ENCODE measurements at regions not wholly inside any gene's neighbourhood (a gene's known extent, or its start where the extent isn't known, plus 50 kb on each side); places are given as distances from the start of the nearest gene placed in this dataset.

DNA sequence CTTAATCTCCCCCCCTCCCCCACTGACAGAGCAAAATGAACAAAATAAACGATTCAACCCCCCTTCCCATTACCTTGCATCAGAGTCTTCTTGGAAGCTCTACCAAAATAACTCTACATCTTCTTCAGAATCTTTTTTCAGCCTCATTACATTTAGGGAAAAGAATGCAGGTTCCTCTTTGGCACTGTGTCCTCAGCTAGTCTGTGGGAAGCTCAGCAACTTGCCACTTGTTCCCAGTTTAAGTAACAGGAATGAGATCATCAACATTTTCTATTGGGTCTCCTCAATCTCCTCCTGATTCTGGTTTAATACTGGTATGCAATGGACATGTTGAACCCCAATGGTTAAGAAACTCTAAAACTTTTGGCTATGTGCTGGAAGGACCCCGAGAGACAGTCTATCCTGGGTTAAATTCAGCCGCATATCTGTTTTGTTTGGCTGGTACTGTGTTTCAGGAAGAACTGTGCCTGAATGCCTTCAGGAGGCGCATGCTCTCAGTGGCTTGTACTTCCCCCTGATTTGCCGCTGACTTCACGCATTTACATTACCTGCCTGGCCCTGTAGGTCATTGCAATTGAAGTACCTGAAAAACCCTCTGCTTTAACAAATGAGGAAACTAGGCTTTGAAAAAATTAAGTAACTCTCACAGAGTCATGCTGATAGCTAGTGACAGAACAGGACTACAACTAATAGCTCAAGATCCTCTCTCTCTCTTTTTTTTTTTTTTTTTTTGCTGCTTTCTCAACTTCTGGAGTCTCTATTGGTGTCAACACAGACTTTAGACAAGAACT lies 78.1 kb upstream of the HMHB1 start:
- Histone ChIP-seq H3K36me3 (no peaks in the 10 kb centered on the region), H3K27me3 (no peaks in the 10 kb centered on the region), H3K4me1 (no peaks in the 10 kb centered on the region), H3K9me3 (no peaks in the 10 kb centered on the region), H3K4me3 (no peak overlapping the region), H3K27ac (no peak overlapping the region)
- no peak for ATAC-seq
- 75 to 83% methylated on average over 1 to 4 of the region's 6 CpGs for WGBS, 2 donors (ENCODE audit: low coverage in 1 of 2)
- no peak for TF ChIP-seq EP300 (IDR thresholded peaks at IDR 0.05)
- TF ChIP-seq POLR2A (IDR thresholded peaks at IDR 0.05): no peak
- no peak for TF ChIP-seq CTCF (IDR thresholded peaks at IDR 0.05)
- TF ChIP-seq POLR2AphosphoS5 (IDR thresholded peaks at IDR 0.05): no peak

DNA sequence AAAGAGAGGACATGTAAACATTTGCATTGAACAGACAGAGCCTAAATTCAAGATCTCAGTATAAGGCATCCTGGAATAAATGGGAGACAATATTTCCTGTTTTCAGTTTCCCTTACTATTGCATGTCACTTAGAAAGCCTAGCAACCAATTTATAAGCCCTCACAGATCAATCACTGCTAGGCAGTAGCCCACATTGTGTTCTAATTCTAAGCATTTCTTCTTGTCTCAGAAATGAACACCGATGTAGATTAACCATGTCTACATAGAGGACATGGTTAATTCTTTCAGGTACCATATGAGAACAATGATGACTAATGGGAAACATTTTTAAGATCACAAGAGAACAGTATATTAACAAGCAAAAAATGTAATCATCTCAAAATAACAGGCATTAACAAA lies 79.6 kb upstream of the HMHB1 start:
- no peak for ATAC-seq
- no peaks in the 10 kb centered on the region for H3K36me3 ChIP-seq
- no peak overlapping the region for H3K4me3 ChIP-seq
- 92 to 94% methylated on average over 1 of the region's 1 CpG for WGBS, 2 donors (ENCODE audit: low coverage in 1 of 2)
- no peaks in the 10 kb centered on the region for H3K27me3 ChIP-seq
- TF ChIP-seq CTCF (IDR thresholded peaks at IDR 0.05): no peak
- no peak for TF ChIP-seq POLR2AphosphoS5 (IDR thresholded peaks at IDR 0.05)
- TF ChIP-seq POLR2A (IDR thresholded peaks at IDR 0.05): no peak
- TF ChIP-seq EP300 (IDR thresholded peaks at IDR 0.05): no peak
- no peak overlapping the region for H3K27ac ChIP-seq
- H3K9me3 ChIP-seq: no peaks in the 10 kb centered on the region
- no peaks in the 10 kb centered on the region for H3K4me1 ChIP-seq

DNA sequence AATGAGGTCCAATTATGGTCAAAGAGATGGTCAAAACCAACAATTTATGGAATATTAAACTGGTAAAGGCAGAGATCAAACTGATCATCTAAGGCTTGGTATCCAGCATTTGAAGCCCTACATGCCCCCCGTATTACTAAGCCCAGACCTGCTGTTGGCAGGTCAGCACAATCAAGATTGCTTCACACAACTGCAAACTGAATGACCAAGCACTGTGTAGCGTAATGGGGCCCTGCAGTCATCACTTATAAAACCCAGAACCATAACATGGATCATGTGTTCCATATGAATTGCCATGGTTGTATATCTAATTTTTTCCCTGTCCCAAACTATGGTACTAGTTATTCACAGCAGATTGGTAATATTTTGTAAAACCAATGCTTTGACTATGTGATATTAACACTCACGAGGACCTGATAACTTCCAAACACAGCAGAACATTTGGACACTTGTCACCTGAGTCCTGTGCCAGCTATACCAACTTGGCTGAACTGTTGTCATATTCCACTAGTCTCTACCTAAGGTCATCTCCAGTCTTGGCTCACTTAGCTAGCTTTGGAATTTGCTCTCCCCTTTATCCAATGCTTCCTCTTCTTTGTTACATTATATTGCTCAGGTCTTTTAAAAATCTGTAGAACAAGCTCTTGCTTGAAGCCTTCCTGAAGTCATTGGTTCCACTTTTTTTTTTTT lies 81.7 kb upstream of the HMHB1 start:
- WGBS, 2 donors (ENCODE audit: low coverage in 1 of 2): 96 to 100% methylated on average over 2 of the region's 3 CpGs
- no peak for ATAC-seq
- H3K9me3 ChIP-seq: no peaks in the 10 kb centered on the region
- no peak overlapping the region for H3K4me3 ChIP-seq
- TF ChIP-seq POLR2A (IDR thresholded peaks at IDR 0.05): no peak
- TF ChIP-seq EP300 (IDR thresholded peaks at IDR 0.05): no peak
- TF ChIP-seq CTCF (IDR thresholded peaks at IDR 0.05): no peak
- no peak for TF ChIP-seq POLR2AphosphoS5 (IDR thresholded peaks at IDR 0.05)
- no peaks in the 10 kb centered on the region for H3K4me1 ChIP-seq
- H3K27ac ChIP-seq: no peak overlapping the region
- H3K36me3 ChIP-seq: no peaks in the 10 kb centered on the region
- H3K27me3 ChIP-seq: no peaks in the 10 kb centered on the region

GRCh38 chr5:143729334-143729946 lies 82.5 kb upstream of the HMHB1 start:
- H3K27me3 ChIP-seq: no peaks in the 10 kb centered on the region
- H3K36me3 ChIP-seq: no peaks in the 10 kb centered on the region
- H3K27ac ChIP-seq: no peak overlapping the region
- no peak overlapping the region for H3K4me3 ChIP-seq
- ATAC-seq: no peak
- peaks cover 0 to 5% (median 0%) of the 10 kb centered on the region in 3 donors for H3K9me3 ChIP-seq
- H3K4me1 ChIP-seq: no peaks in the 10 kb centered on the region
- WGBS, 2 donors (ENCODE audit: low coverage in 1 of 2): 60 to 83% methylated on average over 1 of the region's 1 CpG
- no peak for TF ChIP-seq CTCF (IDR thresholded peaks at IDR 0.05)

All from gastroesophageal sphincter (tissue), 4 donors.